D341Med (cell line): ENCODE measurements at regions not wholly inside any gene's neighbourhood (a gene's known extent, or its start where the extent isn't known, plus 50 kb on each side); places are given as distances from the start of the nearest gene placed in this dataset.
A peak's percentile ranks its signal among the peaks of the same experiment; 100 is the strongest.

Source experiments
- DNase-seq: peaks from one replicate; pipeline ENCODE4 v3.0.0; 2012; ENCODE audit warnings: low spot score

DNA sequence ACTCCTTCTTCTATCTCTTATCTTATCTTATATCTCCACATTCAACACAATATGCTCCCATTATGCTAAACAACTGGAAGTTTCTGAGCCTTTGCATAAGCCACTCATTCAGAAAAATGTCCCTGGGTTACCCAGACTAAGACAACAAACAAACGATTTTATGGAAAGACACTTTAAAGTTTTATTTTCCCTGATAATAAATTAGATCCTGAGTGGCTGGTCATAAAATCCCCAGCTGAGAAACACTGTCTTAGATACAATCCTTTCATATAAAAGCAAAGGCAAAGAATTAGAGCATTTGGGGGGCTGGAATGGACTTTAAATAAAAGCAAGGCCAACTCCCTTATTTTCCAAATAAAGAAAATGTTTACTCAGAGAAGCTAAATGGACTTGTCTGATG lies 322.3 kb downstream of the GBE1 start:
- no peak for DNase-seq

DNA sequence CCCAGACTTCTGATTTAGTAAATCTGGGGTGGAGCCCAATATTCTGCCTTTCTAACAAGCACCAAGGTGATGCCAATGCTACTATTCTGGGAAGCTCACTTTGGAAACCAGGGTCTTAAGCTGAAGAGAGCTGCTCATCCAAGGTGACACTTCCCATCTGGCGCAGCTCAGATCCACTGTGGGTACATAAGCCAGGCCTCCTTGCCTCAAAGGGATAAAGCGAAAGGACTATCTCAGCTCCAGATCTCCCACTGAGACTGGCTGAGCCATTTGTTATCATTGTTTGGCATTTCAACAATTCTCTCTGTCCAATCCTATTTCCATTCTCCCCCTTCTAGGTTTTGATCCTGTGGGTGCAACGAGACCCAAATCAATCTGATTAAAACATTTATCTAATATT lies 323.8 kb downstream of the GBE1 start:
- no peak for DNase-seq

DNA sequence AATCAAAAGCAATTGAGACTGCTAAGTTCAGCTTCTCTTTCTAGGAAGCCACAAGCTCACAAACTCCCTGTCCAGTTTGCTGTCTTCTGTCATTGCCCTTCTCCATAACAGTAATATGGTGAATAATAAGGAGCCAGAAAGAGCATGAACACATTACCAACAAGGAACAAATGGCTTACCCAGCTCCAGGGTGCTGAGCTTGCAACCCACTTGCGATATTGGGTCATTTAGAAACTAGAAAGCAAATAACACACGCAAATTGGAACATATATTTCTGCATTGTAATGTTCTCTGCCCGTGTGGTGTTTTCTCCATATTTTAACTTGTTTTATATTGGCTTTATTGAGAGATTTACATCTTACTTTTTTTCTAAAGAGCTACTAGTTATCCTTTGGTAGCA lies 325.3 kb downstream of the GBE1 start:
- DNase-seq: no peak

DNA sequence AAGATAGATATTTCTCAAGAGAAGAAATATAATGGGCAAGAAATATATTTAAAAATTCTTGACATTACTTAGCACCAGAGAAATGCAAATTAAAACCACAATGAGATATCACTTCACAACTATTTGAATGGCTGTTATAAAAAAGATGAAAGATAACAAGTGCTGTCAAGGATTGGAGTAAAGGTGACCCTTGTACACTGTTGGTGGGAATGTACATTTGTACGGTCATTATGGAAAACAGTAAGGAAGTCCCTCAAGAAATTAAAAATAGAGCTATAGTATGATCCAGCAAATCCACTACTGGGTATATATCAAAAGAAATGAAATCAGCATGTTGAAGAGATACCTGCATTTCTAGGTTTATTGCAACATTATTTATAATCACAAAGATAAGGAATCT lies 326.4 kb downstream of the GBE1 start:
- no peak for DNase-seq

DNA sequence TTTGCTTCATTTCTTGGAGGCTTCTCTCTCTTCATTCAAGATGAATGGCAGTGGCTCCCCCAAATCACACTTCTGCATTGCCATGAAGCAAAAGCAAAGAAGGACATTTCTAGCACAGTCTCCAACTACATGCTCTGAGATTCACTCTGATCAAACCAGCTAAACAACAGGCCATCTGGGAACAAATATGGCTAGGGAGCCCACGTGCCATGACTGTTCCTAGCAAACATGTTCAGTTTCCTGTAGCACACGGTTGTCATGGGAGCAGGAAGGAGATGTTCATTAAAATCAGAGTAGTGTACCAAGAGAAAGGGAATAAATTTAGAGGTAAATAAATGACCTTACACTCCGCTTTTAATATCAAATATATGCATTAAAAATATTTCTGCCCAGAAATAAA lies 327.3 kb downstream of the GBE1 start:
- no peak for DNase-seq

DNA sequence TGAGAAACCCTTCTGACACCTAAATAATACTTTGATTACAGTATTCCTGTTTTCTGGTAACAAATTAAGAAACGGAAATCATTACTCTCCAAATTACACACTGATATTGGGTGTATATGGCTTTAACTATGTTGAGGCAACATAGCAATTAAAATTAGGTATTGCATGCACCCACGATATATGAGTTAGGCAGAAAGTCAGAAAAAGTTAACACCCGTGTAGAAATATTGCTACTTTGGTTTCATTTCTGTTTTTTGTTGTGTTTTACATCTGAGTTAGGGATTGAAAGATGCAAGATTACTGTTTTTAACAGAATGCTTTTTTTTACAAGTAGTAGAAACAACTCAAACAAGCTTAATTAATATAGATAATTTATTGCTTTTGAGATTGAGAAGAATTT lies 327.8 kb downstream of the GBE1 start:
- DNase-seq: no peak

DNA sequence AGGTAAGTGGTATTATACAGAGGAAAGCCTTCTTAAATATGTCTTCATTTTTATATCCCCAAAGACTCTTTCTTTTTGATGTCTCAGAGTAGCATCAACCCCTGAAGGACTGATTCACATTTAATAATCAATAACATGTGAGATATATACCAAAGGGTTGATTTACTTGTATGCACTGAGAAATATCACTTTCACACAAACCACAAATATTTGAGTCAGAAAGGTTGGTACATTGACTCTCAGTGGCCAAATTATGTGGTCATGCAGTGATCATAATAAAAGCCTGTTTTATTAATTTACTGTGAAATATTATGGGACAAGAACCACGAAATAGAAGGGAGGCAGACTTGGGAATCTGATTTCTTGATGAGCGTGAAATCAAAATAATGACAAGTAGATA lies 329.0 kb downstream of the GBE1 start:
- DNase-seq: no peak

DNA sequence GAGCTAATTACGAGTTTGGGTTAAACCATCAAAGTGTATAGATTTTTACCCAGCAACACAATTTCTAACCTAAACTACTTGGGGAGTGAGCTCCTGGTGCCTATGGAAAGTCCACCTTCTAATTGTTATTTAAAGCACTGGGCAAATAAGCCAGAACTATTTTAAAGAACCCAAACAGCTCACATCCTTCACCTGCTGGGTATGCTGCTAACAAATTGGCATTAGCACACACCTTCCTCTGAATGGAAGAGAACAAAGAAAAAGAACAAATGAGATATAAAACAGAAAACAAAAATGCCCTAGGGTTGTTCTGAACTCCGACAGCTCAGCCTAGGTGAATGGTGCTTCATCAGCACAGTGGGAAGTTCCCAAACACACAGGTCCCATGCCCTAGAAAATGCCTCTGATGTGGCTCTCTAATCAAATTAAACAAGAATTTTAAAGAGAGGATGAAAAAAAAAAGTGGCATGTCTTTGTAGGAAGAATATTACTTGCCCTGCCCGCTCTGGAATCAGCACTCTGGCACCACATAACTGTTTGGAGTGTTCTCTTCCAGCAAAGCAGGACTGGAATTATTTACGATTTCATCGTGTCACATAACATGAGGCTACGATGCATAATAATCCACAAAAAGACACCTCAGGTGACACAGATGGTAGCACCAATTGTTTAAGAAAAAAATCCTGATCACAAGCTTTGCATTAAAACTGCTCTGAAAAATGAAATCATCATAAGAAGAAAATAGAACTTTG lies 334.4 kb downstream of the GBE1 start:
- DNase-seq: no peak

DNA sequence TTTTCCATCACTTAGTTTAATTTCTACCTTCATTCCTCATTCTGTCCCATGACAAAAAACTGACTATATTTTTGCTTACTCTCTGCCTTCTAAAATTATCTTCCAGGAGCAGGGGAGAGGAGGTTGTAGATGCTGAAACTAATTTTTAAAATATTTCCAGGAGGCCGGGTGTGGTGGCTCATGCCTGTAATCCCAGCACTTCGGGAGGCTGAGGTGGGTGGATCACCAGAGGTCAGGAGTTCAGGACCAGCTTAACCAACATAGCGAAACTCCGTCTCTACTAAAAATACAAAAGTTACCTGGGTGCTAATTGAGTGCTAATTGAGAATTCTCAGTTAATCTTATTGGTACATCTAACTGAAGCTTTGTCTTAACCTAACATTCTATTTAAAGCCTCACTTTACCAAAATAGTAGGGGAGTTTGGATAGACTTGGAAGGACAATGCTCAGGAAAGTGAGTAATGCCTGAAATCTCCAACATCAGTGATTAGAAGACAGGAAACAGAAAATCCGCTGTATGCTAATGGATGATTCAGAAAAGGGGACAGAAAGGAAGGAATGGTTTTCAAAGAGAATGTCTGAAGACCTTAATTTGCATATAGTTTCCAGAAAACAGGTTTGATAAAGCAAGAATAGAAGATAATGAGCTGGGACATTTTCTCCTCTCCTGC lies 336.1 kb downstream of the GBE1 start:
- DNase-seq: no peak

DNA sequence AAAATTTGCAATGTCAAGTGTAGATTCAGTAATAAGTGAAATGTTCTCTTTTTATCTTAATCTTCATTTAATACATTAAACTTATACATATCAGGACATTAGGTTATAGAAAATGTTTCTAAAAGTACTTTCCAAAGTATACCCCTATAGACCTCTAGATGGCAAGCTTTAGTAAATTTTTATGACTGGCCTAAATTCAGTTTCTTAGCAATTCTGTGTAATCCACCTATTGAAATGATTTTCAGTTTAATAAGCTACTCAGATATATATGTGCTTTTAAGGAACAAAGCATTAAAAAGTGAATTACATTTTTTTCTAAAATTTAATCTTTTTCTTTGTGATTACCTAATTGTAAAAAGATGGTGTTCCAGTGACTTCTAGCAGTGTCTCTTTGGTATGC lies 342.2 kb downstream of the GBE1 start:
- no peak for DNase-seq

DNA sequence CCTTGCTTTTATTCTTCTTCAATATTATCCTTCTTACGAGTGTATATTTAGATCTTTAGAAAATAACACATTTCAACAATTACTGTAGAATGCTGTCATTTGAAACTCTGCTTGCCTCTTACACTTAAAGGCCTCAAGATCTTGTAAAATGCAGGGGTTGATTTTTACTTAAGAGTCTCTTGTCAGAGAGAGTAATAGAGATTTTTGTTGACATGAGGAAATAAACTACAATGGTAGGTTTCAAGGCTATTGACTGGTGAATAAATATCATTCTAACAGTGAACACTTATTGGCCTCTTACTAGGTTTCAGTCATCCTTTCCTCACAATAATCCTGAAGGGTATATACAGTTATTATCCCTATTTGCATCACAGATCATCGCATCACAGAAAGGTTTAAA lies 344.6 kb downstream of the GBE1 start:
- no peak for DNase-seq

DNA sequence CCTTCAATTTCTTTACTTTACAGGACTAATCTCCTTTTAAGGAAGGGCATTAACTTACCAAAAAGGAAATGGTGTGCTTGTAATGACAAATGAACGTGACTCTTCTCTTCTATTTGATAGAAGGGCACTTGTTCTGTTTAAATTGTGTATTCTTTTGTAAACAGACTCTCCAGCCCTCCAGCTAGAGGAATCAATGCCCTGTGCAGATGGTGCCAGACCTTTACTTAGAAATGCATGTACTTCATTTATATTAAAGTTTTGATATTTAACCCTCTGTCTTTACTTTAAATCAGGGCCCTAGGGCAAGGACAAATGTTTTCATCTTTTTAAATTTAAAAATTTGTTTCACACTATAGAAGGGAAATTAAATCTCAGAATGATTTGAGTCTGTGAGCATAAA lies 355.1 kb downstream of the GBE1 start:
- no peak for DNase-seq

DNA sequence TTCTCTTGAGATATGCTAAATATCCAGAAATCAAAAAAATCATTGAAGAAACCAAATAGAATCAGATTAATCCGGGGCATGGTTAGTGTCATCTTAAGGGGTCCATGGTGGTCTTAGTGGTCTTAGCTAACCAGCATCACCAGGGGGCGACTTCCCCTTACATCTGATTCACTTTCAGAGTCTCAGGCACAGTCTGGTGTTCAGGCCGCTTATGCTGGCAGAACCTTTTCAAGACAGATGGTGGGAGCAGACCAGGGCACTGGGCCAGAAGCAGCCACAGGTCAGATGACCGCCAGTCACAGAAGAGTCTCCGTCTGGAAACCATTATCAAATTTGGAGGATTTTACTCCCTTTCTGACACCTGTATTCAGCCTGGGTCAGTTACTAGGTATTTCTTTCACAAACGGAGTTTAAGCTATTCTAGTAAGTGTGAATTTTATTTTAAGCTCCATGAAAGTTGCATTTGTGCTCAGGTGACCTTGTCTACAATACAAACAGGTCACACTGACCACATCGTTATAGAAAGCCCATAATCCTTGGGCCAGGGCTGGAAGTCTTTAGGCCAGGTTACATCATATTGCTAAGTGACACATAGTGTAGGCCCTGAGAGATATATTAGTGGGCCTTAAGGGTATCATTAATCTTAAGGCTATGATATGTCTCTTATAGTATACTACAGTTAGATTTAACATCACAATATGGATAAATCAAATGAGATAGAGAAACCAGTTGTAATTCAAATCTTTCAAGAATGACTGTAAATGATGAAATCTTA lies 365.5 kb downstream of the GBE1 start:
- peak; percentile 62 for DNase-seq

DNA sequence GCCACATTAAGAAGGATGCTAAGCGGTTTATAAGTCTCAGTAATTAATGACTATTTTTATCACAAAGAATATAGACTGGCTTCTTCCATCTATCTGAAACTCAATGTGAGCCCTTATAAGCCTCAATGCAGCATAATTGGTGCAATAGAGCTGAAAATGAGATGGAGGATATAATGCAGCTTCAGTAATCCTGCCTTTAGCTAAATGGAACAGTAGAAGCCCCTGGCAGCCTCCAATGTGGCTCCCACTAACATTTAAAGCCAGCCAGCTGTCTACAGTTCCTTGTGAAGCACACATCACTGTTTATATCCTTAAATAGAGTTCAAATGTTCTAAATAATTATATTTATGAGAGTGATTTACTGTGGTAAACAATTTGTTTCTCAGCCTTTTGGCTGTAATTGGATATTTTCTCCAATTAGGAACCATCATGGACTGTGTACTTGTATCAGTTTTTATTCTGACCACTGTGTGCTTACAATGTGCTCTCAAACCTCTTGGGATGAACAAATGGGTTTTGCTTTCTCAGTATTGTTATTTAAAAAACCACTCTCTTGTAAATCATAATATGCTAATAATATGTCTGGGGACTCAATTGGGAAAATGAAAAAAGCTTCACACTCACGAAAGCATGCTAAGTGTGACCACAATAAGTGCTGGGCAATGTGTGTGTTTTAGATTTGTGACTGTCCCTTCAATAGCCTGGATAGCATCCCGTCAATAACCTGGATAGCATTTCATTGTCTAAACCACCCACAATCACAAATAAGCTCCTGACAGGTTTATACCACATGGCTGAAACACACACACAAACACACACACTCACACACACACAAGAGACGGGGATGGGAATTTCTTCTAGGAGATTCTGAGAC lies 366.6 kb downstream of the GBE1 start:
- DNase-seq: peak; percentile 63

DNA sequence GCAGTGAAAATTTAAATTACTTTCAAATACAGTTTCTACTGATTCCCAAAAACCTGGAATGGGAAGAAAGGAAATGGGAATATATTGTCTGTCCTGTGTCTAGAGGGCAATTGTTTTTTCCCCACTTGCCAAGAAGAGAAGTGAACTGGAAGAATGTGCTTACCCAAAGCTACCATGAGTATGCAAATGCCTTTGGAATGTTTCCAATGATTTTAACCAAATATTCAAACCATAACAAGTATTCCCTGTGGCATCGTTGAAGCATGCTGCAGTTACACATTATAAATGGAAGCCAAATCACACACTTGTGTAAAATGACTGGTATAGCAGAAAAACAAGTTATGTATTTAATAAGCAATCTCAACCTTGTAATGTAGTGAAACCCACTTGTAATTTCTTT lies 368.2 kb downstream of the GBE1 start:
- DNase-seq: no peak

DNA sequence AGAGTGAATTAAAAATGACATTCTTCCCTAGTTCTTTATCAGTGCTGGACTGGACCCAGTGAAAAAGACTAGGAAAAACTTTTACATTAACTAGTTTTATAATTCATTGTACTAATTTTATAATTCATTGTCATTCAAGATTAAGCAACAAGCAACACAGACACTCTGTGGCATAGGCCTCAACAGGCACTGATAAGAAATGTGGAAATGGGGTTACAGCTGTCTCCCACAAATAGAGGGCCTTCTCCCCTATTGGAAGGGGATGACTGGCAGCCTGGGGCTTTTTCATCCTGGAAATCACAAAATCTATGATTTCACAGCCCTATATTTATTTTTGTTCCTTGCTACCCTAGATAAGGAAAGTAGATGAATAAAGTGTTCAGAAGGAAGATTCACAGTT lies 370.6 kb downstream of the GBE1 start:
- no peak for DNase-seq

DNA sequence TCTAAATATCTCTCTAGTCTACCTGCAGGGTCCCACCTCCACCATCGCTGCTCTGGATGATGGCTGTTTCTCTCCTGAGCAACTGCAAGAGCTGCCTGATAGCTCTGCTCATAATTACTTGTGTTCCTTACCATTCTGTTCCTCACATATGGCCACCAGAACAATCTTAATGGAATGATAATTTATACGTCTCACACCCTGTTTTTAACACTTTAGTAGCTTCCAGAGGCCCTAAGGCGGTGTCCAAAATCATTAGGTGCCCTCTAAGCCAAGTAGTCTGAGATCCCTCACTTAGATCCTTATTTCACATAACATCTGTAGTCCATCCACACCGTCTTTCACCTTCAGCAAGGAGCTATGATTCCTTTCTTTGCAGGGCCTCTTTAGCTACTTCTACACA lies 373.3 kb downstream of the GBE1 start:
- DNase-seq: no peak

DNA sequence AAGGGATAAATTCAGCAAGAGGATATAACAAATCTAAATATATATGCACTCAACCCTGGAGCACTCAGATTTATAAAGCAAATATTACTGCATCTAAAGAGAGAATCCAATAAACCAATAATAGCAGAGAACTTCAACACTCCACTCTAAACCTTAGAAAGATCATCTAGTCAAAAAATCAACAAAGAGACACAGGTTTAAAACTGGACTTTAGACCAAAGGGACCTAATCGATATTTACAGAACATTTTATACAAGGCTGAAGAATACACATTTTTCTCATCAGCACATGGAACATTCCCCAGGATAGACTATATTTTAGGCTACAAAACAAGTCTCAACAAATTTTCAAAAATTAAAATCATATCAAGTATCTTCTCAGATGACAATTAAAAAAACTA lies 379.0 kb downstream of the GBE1 start:
- DNase-seq: no peak

DNA sequence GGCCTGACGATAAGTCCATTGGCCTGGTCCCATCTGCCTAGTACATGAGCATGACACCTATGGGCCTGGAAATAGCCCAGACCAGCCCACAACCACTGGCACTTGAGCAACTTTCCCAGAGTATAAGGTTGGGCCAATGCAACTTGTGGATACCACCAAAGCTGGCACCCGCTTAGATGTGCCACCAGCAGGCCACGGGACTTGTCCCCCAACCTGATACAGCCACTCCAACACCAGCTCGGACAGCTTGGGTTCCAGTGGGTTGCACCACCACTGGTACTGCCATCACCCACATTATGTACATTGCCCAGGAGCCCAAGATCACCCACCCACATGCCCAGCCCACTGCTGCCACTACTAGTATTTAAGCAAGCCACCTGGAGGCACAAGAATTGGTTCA lies 381.2 kb downstream of the GBE1 start:
- DNase-seq: no peak

DNA sequence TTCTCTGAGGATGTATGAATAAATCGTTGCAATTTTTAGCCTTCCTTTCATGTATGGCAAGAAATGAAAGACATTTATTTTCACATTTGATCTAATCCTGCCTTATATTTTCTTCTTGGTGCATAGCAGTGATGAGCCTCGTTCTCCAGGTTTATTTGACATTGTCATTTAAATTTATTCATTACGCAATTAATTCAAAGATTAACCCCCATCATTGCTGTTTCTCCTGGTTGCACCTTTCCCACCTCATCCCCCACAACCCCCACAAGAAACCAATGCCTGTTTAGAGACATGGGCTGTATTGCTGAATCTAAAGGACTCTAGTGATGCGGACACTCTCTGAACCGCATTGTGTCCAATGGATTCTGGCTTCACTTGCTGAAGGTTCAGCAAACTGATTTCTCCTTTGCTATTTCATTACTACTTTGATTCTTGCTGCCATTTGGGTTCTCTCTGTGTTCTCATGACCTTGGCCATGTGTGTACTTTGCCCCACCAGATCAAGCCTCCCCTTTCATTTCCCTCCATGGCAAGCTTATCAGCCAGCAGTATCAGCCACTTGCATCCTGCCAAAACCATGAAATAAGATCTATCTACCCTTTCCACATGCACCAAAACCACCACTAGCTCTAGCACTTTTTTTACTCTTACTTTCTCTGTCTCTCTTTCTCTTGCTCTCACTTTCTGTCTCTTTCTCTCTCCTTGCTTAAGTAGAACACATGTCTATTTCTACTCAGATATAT lies 382.7 kb downstream of the GBE1 start:
- DNase-seq: no peak

DNA sequence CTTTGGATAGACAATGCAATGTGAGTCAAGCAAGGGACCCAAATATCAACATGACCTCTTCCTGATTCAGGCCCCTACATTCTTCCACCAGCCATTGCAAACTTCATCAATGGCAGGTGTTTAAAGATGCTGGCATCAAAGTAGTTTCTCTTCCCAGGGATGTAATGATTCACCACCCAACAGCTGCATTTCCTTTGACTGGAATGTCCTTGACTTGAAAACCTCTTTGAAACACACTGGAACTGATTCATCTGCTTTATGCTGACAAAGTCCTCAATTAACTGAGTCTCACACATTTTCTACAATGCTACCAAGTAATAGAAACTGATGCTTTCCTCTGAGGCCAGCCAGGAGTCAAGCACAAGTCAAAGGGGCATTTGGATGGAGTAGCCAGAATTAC lies 385.5 kb downstream of the GBE1 start:
- no peak for DNase-seq

DNA sequence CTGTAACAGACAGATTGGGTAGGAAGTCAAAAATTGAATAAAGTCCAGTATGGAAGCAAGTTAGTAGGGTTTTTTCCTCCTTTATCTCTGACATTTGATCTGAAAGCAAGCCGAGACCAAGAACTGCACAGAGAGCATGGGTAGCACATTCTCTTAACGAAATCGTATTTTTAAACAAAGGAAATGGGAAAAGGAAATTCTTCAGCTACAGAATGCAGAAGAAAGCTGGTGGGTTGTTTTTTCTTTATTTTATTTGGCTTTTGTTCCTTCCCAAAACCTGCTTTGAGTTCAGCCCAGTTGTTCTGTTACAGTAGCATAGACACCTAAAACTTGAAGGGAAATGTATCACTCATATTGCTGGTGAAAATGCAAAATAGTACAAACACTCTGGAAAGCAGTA lies 397.0 kb downstream of the GBE1 start:
- DNase-seq: no peak
